Stimulated activated effector memory CD8-positive, alpha-beta T cell treated with anti-CD3 and anti-CD28 coated beads, Interleukin-12 subunit alpha, Interleukin-12 subunit beta, amount 100 ng/mL, for 72 hours (primary cell): ENCODE measurements at regions not wholly inside any gene's neighbourhood (a gene's known extent, or its start where the extent isn't known, plus 50 kb on each side); places are given as distances from the start of the nearest gene placed in this dataset.
"Not testable (repeated sequence)": the region's sequence is repeated elsewhere in the genome, so short reads cannot be mapped to it uniquely, and the experiment has no call there.

Experiments used
- ATAC-seq: fragments of 150-1000 bp; cut with Tn5 transposase; 2 replicates; pipeline ENCODE4 v1.10.0; 2021
- DNase-seq, 2 donors: peaks; one replicate each; pipeline ENCODE4 v3.0.0; 2021 to 2022; ENCODE audit warnings: low spot score in 2 of 2
- H3K27ac Mint-ChIP-seq: one replicate; pipeline ENCODE4 v1.8.0; 2022; ENCODE audit warnings: mild to moderate bottlenecking, mixed read lengths
- H3K36me3 Mint-ChIP-seq: one replicate; pipeline ENCODE4 v1.8.0; 2022; ENCODE audit warnings: mild to moderate bottlenecking, mixed read lengths
- H3K4me1 Mint-ChIP-seq: one replicate; pipeline ENCODE4 v1.8.0; 2022; ENCODE audit warnings: mixed read lengths
- H3K4me3 Mint-ChIP-seq: one replicate; pipeline ENCODE4 v1.8.0; 2022; ENCODE audit warnings: mild to moderate bottlenecking, mixed read lengths
- H3K9me3 Mint-ChIP-seq: one replicate; pipeline ENCODE4 v1.8.0; 2022; ENCODE audit warnings: mixed read lengths

GRCh38 chr11:41659985-41660384 lies 200.5 kb upstream of the LRRC4C start:
- Mint-ChIP-seq H3K9me3 (peaks cover 22% of the 10 kb centered on the region), H3K4me3 (no peak overlapping the region), H3K27ac (no peak overlapping the region), H3K36me3 (no peaks in the 10 kb centered on the region), H3K4me1 (no peaks in the 10 kb centered on the region)
- no peak for ATAC-seq
- no peak for DNase-seq

GRCh38 chr11:41660585-41660984 lies 201.1 kb upstream of the LRRC4C start:
- ATAC-seq (no peak), DNase-seq (no peak)
- Mint-ChIP-seq H3K4me3 (no peak overlapping the region), H3K27ac (no peak overlapping the region), H3K9me3 (peaks cover 16% of the 10 kb centered on the region), H3K4me1 (no peaks in the 10 kb centered on the region), H3K36me3 (no peaks in the 10 kb centered on the region)

GRCh38 chr11:41665441-41666360 lies 206.2 kb upstream of the LRRC4C start:
- Mint-ChIP-seq H3K27ac (no peak overlapping the region), H3K4me3 (no peak overlapping the region), H3K36me3 (no peaks in the 10 kb centered on the region), H3K4me1 (no peaks in the 10 kb centered on the region), H3K9me3 (peaks cover 9% of the 10 kb centered on the region)
- ATAC-seq (no peak), DNase-seq (no peak)

- ATAC-seq (no peak), DNase-seq (no peak)
- Mint-ChIP-seq H3K9me3 (peaks cover 16% of the 10 kb centered on the region), H3K4me1 (no peaks in the 10 kb centered on the region), H3K27ac (no peak overlapping the region), H3K36me3 (no peaks in the 10 kb centered on the region), H3K4me3 (no peak overlapping the region)
Observed at GRCh38 chr11:41666951-41667653, 207.7 kb upstream of the LRRC4C start.

- Mint-ChIP-seq H3K9me3 (peaks cover 28% of the 10 kb centered on the region), H3K4me3 (no peak overlapping the region), H3K27ac (no peak overlapping the region), H3K4me1 (no peaks in the 10 kb centered on the region), H3K36me3 (no peaks in the 10 kb centered on the region)
- ATAC-seq = no peak
- no peak for DNase-seq
Observed at GRCh38 chr11:41675205-41675604, 215.8 kb upstream of the LRRC4C start.

- H3K4me3 Mint-ChIP-seq = no peak overlapping the region
- peaks cover 14% of the 10 kb centered on the region for H3K9me3 Mint-ChIP-seq
- DNase-seq (no peak), ATAC-seq (no peak)
- no peaks in the 10 kb centered on the region for H3K36me3 Mint-ChIP-seq
- no peak overlapping the region for H3K27ac Mint-ChIP-seq
- no peaks in the 10 kb centered on the region for H3K4me1 Mint-ChIP-seq
Observed at GRCh38 chr11:41713030-41713429, 253.6 kb upstream of the LRRC4C start.

GRCh38 chr11:41714101-41714500 lies 254.6 kb upstream of the LRRC4C start:
- Mint-ChIP-seq H3K36me3 (no peaks in the 10 kb centered on the region), H3K27ac (no peak overlapping the region), H3K4me3 (no peak overlapping the region), H3K9me3 (peaks cover 17% of the 10 kb centered on the region), H3K4me1 (no peaks in the 10 kb centered on the region)
- DNase-seq = no peak
- ATAC-seq = no peak

GRCh38 chr11:41716862-41717261 lies 257.4 kb upstream of the LRRC4C start:
- no peak for DNase-seq
- Mint-ChIP-seq H3K27ac (no peak overlapping the region), H3K4me1 (no peaks in the 10 kb centered on the region), H3K4me3 (no peak overlapping the region), H3K9me3 (peaks cover 21% of the 10 kb centered on the region), H3K36me3 (no peaks in the 10 kb centered on the region)
- ATAC-seq = no peak

GRCh38 chr11:41720761-41721160 lies 261.3 kb upstream of the LRRC4C start:
- H3K4me3 Mint-ChIP-seq = no peak overlapping the region
- ATAC-seq (no peak), DNase-seq (no peak)
- no peaks in the 10 kb centered on the region for H3K4me1 Mint-ChIP-seq
- H3K27ac Mint-ChIP-seq = no peak overlapping the region
- H3K36me3 Mint-ChIP-seq = no peaks in the 10 kb centered on the region
- peaks cover 17% of the 10 kb centered on the region for H3K9me3 Mint-ChIP-seq

- DNase-seq, H3K4me3 Mint-ChIP-seq: not testable (repeated sequence)
- peaks cover 20% of the 10 kb centered on the region for H3K9me3 Mint-ChIP-seq
Observed at GRCh38 chr11:41728161-41728560, 268.7 kb upstream of the LRRC4C start.

GRCh38 chr11:41775296-41775695 lies 315.8 kb upstream of the LRRC4C start:
- no peaks in the 10 kb centered on the region for H3K4me1 Mint-ChIP-seq
- no peak for ATAC-seq

More at GRCh38 chr11:41728161-41728560, 268.7 kb upstream of the LRRC4C start:
- not testable (repeated sequence) for H3K27ac Mint-ChIP-seq, H3K4me1 Mint-ChIP-seq, ATAC-seq, H3K36me3 Mint-ChIP-seq

GRCh38 chr11:41779401-41779960 lies 320.0 kb upstream of the LRRC4C start:
- DNase-seq = no peak
- Mint-ChIP-seq H3K4me1 (no peaks in the 10 kb centered on the region), H3K36me3 (no peaks in the 10 kb centered on the region), H3K4me3 (no peak overlapping the region), H3K9me3 (peaks cover 20% of the 10 kb centered on the region), H3K27ac (no peak overlapping the region)
- no peak for ATAC-seq

More at GRCh38 chr11:41775296-41775695, 315.8 kb upstream of the LRRC4C start:
- Mint-ChIP-seq H3K36me3 (no peaks in the 10 kb centered on the region), H3K9me3 (peaks cover 21% of the 10 kb centered on the region), H3K27ac (no peak overlapping the region), H3K4me3 (no peak overlapping the region)
- DNase-seq = no peak

- no peak for ATAC-seq
- H3K9me3 Mint-ChIP-seq = peaks cover 18% of the 10 kb centered on the region
- no peak for DNase-seq
Observed at GRCh38 chr11:41781441-41781840, 322.0 kb upstream of the LRRC4C start.

GRCh38 chr11:41784513-41785335 lies 325.3 kb upstream of the LRRC4C start:
- Mint-ChIP-seq H3K4me1 (no peaks in the 10 kb centered on the region), H3K4me3 (no peak overlapping the region), H3K9me3 (peaks cover 18% of the 10 kb centered on the region), H3K36me3 (no peaks in the 10 kb centered on the region), H3K27ac (no peak overlapping the region)
- DNase-seq = no peak
- no peak for ATAC-seq

More at GRCh38 chr11:41781441-41781840, 322.0 kb upstream of the LRRC4C start:
- Mint-ChIP-seq H3K4me1 (no peaks in the 10 kb centered on the region), H3K4me3 (no peak overlapping the region), H3K36me3 (no peaks in the 10 kb centered on the region), H3K27ac (no peak overlapping the region)

GRCh38 chr11:41786087-41786486 lies 326.6 kb upstream of the LRRC4C start:
- peaks cover 18% of the 10 kb centered on the region for H3K9me3 Mint-ChIP-seq
- ATAC-seq (no peak), DNase-seq (no peak)
- H3K27ac Mint-ChIP-seq = no peak overlapping the region
- H3K4me1 Mint-ChIP-seq = no peaks in the 10 kb centered on the region
- no peaks in the 10 kb centered on the region for H3K36me3 Mint-ChIP-seq
- no peak overlapping the region for H3K4me3 Mint-ChIP-seq
